Left hindlimb (tissue), 1 donor: ENCODE measurements at regions not wholly inside any gene's neighbourhood (a gene's known extent, or its start where the extent isn't known, plus 50 kb on each side); places are given as distances from the start of the nearest gene placed in this dataset.
A peak's percentile ranks its signal among the peaks of the same experiment; 100 is the strongest.

Source experiments
- DNase-seq: peaks from one replicate; pipeline ENCODE4 v3.0.0-alpha.2; 2018

DNA sequence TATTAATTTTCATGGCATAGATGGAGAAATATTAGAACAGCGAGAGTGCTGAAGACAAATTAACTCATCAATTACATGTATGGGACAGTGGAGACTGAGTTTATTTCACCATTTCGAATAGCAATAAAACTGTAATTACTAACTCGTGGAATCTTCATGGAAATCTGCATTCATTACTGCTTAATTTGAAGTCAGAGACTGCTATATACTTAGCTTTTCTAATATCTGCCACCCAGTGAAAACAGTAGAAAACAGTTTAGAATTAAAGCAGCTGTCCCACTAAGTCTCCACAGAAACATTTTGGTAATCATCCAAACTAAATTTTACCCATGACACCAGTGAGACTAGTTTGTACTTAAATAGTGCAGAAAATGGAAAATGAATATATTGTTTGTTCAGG is 56.8 kb downstream of the IZUMO3 start:
- no peak for DNase-seq

DNA sequence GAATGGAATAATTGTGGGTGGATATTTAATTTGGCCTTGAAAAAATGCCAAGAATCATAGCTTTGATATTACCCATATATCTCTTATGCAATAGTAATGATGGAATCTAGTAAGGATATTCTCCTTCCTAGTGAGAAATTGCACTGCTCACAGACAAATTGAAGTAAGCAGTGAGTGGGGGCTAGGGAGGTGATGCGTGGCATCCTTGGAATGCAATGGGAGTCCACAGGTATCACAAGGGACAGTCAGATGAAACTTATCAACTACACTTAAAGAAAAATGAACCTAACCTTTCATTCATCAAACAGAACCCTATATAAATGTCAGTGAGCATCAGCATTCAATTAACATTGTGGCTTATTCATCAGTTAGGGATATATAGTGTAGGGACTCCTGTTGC is 57.8 kb downstream of the IZUMO3 start:
- DNase-seq = no peak

DNA sequence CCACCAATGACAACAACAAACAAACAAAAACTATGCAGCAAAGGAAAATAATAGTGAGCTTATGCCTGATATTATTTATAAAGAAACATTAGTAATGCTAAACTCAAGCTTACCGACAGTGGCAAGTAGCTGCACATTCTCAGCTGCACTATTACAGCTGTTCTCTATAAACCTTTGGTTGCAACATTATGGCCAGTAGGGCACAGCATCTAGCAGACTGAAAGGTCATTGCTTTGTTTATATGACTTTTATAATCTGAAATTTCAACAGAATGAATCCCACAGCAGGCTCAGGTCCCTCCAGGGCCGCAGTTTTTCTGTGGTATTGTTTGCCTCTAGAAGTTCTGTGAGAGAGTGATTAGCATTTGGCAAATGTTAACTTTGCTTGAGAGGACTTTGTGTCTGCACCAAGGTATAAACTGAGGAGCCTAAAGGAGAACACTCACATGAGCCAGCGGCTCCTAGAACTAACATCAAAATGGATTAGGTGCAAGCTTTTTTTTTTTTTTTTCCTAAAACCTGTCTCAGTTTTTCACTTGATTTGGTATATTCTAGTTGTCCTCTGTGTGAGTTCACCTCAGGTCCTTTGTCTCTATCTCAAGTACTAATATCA is 58.3 kb downstream of the IZUMO3 start:
- no peak for DNase-seq

DNA sequence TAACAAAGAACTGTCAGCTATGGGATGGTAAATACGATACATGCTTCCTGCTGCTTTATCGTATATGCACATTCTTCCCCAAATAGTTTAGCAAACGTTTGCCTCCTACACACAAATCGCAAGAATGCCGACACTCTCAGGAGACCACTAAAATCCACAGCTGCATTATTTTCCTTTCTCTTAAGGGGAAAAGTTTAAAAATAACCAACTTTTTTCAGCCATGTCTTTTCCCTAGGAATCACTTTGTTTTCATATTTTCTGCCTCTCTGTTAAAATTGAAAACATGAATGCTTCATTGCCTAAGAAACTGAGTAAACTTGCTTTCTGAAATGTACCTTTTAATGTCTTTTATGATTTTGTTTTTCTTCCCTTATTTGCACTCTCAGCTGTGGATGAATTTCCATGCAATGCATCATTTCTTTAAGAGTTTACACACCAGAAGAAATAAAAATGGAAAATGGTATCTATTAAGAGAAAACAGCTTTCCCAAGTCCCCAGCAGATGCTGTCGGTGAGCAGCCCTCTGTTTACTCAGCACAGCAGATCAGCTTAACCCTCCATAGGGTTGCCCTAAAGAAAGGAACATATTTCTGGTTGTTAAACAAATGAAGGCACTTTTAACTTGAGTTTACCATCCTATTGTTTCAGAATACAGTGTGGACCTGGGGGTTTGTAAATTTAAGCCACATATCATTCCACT is 66.2 kb downstream of the IZUMO3 start:
- peak; percentile 39 for DNase-seq

DNA sequence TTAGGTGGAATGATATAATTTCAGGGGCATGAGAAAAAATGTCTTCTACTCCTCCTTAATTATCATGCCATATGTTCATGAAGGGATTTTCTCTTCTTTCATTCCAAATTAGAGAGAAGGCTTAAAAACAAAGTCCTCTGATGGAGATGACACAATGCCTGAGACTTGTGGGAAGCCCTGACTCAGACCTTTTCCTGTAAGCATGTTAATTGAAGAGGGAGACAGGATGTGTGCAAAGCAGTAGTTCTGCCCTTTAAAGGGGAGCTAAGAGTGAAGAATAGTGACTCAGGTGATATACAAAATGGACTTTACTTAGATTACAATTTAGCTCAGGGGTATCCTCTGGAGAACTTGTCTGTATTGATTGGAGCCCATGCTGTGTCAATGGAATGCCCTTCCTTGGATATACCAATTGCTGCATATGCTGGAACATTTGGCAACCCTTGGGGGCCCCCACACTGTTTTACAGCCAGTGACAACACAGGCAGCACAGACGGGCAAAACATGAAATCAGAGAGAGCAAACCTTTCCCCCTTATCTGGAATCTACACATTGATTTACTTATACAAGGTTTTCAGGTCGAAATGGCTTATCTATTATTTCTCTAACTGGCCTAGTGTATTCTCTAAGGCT is 81.3 kb downstream of the IZUMO3 start:
- DNase-seq = peak; percentile 13

DNA sequence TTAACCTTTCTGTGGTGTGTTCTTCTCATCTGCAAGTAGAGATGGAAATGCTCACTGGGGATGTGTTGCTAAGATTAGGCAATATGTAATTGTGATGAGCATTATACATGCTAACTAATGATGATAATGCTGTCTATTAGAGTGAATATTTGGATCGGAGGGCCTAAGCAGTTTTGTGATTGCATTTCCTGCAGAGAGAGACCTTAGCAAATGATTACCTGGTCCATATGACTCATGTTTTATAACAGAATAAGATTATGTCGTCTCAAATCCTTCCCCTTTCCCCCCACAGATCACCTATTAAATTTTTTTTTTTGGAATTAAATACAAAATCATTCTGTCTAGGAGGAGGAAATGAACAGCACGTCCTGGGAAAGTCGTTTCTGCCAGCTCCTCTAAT is 82.7 kb downstream of the IZUMO3 start:
- DNase-seq = no peak

DNA sequence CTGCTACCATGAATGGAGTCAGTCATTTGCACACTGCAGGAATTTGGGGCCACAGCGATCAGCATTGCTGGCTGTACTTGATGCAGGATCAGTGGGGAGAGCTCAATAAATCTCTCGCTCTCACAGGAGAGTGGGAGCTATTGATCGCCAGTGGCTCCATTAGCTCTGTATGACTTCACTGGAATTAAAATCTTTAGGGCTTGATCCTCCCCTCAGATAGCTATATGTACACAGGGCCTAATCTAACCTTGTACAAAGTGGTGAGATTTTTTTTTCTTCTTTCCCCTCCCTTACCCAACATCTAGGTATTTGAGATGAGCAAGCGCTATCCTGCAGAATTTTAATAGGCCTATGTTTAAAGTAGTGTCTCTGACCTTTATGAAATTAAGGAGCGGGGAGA is 84.9 kb downstream of the IZUMO3 start:
- no peak for DNase-seq

DNA sequence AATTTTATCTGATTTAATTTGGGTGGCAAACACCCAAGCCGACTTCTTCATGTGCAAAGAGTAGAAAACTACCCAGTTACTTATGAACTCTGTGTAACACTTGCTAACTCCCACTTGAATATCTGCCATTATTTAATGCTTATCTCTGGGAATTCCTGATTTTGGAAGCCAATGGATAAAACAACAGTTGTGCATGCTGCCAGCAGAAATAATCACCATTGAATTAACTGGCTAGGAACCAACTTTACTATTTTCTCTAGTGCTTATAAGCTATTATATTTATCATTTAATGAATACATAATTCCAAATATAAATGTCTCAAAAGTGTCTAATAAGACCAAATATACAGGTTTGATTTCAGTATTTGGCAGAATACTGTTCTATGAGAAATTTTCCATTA is 85.7 kb downstream of the IZUMO3 start:
- DNase-seq = no peak

DNA sequence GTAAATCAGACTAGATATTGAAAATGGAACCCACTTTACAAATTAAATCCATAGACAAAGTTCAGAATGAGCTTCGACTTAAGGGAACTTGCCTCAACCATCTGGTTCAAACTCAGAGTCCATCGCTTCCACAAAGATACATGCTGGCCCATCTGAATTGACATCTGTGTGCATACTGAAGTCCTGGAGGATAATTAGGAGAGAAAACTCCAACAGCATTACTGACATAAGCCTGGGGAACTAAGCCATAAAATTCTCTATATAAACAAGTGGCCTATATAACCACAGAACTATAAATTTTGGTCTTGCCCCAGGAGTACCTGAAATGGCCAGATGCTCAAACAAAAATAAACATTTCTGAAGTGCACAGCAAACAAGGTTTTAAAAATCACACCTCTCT is 94.4 kb downstream of the IZUMO3 start:
- DNase-seq = no peak

DNA sequence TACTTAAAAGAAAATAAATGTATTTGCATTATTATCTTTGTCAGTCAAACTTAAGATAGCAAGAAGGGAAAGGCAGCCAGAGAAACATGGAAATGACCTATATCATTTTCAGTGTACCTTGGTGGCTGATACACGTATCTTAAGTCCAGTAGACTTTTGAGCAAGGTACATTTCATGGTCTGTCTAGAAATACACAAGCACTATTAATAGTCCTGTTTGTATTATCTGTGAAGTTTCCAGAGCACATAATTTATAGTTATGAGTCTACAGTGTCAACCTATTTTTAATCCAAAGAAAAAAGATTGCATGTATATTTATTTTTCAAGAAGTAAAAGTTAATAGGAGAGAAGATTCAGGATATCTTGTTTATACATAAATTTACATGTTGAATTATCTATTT is 95.7 kb downstream of the IZUMO3 start:
- DNase-seq = no peak

DNA sequence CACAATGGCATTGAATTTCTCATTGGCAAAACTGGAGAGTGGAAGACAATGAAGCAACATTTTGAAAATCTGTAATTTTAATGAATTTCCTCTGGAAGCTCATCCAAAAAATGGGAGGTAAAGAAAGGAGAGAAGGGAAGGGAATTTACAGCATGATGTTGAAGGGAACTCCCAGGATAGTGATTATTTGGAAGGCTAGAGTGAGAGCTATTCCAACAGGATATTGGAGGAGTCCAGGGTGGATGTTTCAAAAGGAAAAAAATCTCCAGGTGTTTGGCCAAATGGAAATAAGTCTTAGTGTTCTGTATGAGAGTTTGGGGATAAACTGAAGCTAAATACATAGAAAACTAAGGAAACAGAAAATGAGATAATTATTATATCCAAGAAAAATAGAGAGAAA is 106.2 kb downstream of the IZUMO3 start:
- DNase-seq = no peak

DNA sequence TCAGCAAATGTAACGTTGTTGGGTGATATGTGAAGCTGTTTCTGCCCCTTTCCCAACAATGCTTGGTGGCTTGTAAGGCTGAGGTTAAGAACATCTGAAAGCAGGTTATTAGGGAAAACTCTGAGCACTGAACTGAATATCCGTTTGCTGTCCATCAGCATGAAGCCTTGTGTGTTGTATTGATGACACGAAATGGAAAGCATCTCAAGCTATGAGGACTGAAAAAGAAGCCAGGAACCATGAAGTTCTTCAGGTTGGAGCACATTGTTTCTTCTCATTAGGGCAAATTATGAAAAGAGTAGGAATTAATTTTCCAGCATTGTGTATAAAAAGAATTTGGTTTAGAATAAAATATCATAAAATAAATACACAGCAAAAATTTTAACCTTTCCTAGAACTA is 106.8 kb downstream of the IZUMO3 start:
- DNase-seq = no peak

DNA sequence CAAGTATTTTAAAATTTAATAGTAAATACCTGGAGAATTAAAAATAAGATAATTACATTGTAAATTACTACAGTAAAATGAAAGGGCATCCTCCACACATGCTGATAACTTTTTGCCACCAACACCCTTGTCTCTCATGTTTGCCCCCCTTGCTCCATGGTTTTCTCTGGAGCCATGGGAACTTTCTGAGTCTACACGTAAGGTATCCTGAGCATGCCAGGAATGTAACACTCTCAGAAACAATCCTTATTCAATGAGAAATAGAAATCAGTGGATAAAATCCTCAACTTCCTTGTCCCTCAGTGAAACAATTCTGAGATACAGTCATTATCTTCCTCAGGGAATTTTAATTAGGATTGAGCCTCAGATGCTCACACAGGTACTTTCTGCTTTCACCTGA is 108.9 kb downstream of the IZUMO3 start:
- DNase-seq = no peak

DNA sequence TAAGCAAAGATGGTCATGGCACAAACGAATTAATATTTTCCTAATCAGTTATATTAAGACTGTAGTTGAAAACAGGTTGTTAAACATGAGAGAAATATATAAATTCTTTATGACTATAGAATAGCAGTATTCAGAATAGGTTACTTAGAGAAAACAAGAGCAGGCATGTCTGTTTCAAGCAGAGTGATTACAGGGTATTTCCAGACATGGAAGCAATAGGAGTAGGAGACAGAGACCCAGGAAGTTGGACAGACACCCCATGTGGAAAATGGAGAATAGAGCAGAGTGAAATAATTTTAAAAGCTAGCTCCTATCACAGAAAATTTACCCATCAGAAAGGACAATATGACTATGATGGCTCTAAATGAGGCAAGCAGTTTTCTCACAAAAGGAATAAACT is 111.5 kb downstream of the IZUMO3 start:
- no peak for DNase-seq

DNA sequence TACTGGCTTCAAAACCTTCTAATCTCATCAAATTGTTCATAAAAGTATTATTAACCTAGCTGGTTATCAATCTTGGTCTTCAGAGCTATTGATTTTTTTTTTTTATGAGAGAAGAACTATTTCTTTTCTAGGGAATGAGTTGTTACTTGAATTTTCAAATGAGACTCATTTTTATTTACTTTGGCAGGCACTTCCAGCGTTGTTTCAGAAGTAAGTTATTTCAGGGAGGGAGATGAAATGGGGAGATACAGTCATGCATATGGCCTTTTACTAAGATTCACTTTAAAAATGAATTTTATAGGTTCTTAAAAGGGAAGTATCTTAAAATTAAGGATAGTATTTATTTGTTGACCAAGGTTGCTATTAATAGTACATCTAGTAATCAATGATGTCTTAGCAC is 129.6 kb downstream of the IZUMO3 start:
- DNase-seq = no peak

DNA sequence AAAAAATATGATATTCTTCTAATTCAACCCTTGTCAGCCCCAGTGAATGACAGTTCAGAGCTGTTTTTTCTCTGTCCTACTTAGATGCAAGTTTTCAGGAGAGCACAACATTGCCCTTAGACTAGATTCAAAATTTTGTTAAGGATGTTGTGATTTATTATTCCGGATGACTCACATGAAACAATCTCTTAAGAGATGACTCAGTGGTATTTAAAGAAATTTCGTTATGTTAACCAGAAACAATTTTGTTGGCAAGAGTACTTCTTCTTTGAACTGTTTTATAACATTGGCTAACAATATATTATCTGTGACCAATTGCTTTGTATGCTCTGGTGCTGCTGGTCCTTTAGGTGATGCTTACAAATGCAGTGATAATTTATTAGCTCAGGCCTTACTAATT is 132.0 kb downstream of the IZUMO3 start:
- DNase-seq = no peak

DNA sequence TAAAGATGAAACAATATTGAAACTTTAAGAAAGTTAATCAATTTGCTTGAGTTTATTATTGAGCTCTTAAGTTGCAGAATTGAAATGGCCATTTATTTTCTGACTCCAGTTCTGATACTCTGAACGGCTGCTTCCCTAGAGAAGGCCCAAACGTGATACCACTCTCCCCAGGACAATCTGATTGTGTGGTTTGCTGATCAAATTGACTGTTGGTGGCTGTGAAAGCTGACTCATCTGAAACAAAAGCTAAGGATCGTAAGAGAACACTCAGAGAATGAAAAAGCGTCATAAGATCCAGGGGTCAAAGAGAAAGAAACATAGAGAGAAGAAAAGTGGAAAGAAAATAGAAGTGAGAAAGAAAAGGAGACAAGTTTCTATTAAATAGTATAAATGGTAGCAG is 147.2 kb downstream of the IZUMO3 start:
- no peak for DNase-seq

DNA sequence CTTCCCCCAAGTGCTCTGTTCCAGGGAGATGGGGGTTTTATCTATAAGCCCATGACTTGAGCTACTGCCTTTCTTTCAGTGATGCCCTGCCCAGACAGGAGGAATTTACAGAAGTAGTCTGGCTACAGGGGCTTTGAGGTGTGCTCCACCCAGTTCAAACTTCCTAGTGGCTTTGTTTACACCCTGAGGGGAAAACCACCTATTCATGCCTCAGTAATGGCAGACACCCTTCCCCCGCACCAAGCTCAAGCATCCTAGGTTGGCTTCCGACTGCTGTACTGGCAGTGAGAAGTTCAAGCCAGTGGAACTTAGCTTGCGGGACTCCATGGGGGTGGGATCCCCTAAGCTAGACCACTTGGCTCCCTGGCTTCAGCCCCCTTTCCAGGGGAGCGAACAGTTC is 154.6 kb downstream of the IZUMO3 start:
- DNase-seq = no peak

DNA sequence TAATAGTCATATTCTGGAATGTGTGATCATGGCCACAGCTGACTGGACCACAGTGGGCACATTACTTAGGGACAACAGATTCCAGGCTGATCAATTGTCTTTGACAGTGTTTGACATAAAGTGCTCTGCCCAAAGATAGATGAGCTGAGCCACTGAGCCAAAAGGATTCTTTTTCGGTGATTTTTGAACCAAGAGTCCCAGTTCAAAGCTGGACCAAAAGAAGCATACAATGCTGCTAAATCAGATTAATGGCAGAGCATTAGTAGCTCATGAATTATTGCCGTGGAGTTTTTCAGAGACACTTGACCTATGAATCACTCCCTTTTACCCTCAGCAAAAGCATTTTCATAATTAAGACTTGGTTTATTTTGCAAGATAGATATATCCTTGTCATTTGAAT is 160.6 kb downstream of the IZUMO3 start:
- DNase-seq = no peak

DNA sequence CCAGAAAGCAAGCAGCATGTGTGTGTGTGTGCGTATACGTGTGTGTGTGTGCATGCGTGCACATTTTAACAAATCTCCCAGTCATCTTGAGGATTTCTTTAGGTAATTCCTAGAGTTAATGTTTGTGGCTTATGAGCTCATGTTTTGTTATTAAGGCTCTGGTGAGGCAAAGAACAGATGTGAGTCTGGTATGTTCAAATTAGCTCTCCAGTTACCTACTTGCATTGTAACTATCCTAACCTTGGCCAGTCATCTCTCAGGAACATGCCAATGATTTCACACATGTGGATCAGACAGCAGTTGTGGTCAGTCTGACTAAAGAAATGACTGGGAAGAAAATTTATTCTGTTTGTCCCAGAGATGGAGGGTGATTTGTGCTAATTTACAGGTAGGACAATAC is 163.1 kb downstream of the IZUMO3 start:
- DNase-seq = no peak

DNA sequence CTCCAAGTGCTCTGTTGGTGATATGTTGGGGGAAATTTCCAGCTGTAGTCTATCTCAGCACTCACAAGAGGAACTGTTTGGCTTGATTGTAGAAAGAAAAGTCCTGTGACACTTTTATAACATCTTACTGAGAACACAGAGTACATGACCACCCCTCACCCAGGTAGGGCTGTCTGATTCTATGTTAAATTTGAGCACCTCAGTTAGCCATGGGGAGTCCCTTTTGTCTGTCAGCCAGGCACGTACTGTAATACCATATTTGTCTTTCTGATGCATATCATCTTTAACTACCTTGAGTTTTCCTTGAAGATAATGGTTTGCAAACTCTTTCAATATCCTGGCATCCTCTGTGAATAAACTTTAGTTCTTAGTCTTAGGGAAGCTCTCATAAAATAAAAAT is 164.5 kb downstream of the IZUMO3 start:
- DNase-seq = no peak

DNA sequence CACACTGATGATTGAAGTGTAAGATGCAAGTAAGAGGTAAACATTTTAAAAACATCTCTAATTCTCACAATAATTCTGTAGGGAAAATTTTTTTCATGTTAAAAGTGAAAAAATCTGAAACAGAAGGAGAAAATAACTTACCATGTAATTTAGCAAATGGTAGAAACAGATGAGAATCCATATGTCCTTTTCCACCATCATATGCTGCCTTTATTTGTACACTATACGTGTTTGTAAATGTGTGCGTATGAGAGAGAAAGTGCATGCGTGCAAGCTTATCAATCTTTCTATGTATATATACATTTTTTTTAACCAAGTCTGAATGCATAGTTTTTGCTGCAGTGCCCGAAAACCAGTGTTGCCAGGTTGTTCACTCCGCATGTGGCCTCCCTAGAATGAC is 186.7 kb downstream of the IZUMO3 start:
- DNase-seq = no peak

DNA sequence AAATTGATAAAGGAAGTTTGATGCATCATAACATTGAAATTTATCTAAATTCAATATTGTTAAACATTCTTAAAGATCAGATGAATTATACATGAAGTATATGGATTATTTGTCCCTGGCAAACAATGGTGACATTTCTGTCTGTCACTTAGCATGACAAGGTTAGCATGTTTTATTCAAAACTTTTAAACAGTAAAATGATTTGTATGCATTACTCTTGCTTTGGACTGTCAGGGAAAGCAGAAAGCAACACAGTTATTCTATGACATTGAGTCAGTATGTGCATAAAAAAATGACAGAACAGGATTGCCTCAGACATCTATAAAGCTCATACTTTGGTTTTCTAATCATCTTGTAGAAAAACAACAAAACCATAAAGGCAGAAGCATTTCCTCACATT is 193.7 kb downstream of the IZUMO3 start:
- no peak for DNase-seq

DNA sequence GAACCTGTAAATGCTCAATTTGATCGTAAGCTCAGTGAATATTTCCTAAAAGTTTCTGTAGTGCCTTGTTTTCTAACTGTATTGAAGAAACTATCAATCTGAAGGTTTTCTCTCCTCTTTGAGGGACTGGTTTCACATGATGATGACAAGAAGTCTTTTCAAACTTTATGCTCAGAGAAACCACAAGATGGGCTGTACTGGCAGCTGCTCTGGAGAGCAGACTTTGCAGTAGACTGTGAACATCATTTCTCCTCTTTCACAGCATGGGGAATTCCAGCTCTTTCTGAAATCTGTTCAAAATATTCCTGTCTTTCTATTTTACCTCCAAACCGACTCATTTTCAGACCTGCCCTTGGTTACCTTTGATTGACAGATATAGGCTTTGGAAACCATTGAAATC is 194.4 kb downstream of the IZUMO3 start:
- DNase-seq = no peak

DNA sequence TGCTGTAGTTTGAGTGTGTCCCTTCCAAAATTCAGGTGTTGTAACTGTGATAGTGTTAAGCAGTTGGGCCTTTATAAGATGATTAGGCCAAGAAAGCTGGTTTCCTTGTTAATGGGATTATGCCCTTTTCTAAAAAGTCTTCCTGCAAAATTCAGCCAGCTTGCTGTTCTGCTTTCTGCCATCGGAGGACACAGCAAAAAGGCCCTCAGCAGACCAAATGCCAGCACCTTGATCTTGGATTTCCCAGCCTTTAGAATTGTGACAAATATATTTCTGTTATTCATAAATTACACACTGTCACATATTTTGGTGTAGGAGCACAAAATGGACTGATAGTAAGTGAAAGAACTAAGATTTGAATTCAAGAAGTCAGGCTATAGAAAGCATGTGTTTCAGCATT is 203.2 kb downstream of the IZUMO3 start:
- DNase-seq = no peak
